Upper lobe of left lung (tissue), 4 donors: ENCODE measurements at regions not wholly inside any gene's neighbourhood (a gene's known extent, or its start where the extent isn't known, plus 50 kb on each side); places are given as distances from the start of the nearest gene placed in this dataset.

Experiments
- POLR2A ChIP-seq, 4 donors: fragments of 450-650 bp; IDR thresholded peaks; one replicate each; pipeline ENCODE4 v1.5.1; 2016 to 2017; ENCODE audit warnings: antibody characterized with exemption in 4 of 4, mild to moderate bottlenecking in 2 of 4
- TF ChIP-seq, protein P1 (sequence below), 6 experiments: fragments of 450-650 bp in 4 of 6; fragments of 200-600 bp in 2 of 6; sonication (generic) in 2 of 6; IDR thresholded peaks; one replicate each; pipeline ENCODE4 v1.5.1; 2016 to 2019; ENCODE audit warnings: antibody characterized with exemption in 6 of 6

GRCh38 chr7:46902463-46902862 lies 679.4 kb downstream of the TNS3 start:
- TF ChIP-seq POLR2A (IDR thresholded peaks at IDR 0.05): no peak
- TF ChIP-seq, protein P1, sequence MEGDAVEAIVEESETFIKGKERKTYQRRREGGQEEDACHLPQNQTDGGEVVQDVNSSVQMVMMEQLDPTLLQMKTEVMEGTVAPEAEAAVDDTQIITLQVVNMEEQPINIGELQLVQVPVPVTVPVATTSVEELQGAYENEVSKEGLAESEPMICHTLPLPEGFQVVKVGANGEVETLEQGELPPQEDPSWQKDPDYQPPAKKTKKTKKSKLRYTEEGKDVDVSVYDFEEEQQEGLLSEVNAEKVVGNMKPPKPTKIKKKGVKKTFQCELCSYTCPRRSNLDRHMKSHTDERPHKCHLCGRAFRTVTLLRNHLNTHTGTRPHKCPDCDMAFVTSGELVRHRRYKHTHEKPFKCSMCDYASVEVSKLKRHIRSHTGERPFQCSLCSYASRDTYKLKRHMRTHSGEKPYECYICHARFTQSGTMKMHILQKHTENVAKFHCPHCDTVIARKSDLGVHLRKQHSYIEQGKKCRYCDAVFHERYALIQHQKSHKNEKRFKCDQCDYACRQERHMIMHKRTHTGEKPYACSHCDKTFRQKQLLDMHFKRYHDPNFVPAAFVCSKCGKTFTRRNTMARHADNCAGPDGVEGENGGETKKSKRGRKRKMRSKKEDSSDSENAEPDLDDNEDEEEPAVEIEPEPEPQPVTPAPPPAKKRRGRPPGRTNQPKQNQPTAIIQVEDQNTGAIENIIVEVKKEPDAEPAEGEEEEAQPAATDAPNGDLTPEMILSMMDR (IDR thresholded peaks at IDR 0.05): no peak
